Esophagus muscularis mucosa (tissue), 3 donors: ENCODE measurements at regions not wholly inside any gene's neighbourhood (a gene's known extent, or its start where the extent isn't known, plus 50 kb on each side); places are given as distances from the start of the nearest gene placed in this dataset.

Source experiments
- POLR2A ChIP-seq: fragments of 450-650 bp; IDR thresholded peaks from one replicate; pipeline ENCODE4 v1.6.1; 2017; ENCODE audit warnings: antibody characterized with exemption, moderate library complexity, mild to moderate bottlenecking, low read depth
- TF ChIP-seq, protein P1 (sequence below), 3 experiments: fragments of 200-600 bp in 2 of 3; fragments of 450-650 bp in 1 of 3; sonication (generic) in 2 of 3; IDR thresholded peaks; one replicate each; pipeline ENCODE4 v1.5.1; 2017 to 2019; ENCODE audit warnings: antibody characterized with exemption in 3 of 3, mild to moderate bottlenecking in 2 of 3, moderate library complexity in 1 of 3

GRCh38 chr2:192277494-192278109, 82.9 kb upstream of the TMEFF2 start:
- TF ChIP-seq, protein P1, sequence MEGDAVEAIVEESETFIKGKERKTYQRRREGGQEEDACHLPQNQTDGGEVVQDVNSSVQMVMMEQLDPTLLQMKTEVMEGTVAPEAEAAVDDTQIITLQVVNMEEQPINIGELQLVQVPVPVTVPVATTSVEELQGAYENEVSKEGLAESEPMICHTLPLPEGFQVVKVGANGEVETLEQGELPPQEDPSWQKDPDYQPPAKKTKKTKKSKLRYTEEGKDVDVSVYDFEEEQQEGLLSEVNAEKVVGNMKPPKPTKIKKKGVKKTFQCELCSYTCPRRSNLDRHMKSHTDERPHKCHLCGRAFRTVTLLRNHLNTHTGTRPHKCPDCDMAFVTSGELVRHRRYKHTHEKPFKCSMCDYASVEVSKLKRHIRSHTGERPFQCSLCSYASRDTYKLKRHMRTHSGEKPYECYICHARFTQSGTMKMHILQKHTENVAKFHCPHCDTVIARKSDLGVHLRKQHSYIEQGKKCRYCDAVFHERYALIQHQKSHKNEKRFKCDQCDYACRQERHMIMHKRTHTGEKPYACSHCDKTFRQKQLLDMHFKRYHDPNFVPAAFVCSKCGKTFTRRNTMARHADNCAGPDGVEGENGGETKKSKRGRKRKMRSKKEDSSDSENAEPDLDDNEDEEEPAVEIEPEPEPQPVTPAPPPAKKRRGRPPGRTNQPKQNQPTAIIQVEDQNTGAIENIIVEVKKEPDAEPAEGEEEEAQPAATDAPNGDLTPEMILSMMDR (IDR thresholded peaks at IDR 0.05), result no peak
- no peak for TF ChIP-seq POLR2A
